Fibroblast of the aortic adventitia (primary cell): ENCODE measurements at regions not wholly inside any gene's neighbourhood (a gene's known extent, or its start where the extent isn't known, plus 50 kb on each side); places are given as distances from the start of the nearest gene placed in this dataset.

Experiments
- DNase-seq: peaks from one replicate; pipeline ENCODE4 v3.0.0-alpha.2; 2010; ENCODE audit warnings: low read depth
- H3K4me3 ChIP-seq: 2 replicates; pipeline ENCODE4 v1.5.1; 2011; ENCODE audit warnings: low read depth, mild to moderate bottlenecking, control low read depth, low read length, moderate library complexity
- CTCF ChIP-seq: IDR thresholded peaks from 2 replicates; pipeline ENCODE4 v1.5.1; 2011; ENCODE audit warnings: mild to moderate bottlenecking, low read length, control low read depth, inconsistent platforms; ENCODE audit not compliant: insufficient read depth

GRCh38 chr15:53453253-53454105, 306.0 kb downstream of the WDR72 start:
- TF ChIP-seq CTCF: no peak
- DNase-seq: no peak
- no peak overlapping the region for H3K4me3 ChIP-seq

GRCh38 chr15:53448232-53449015, 311.0 kb downstream of the WDR72 start:
- no peak for DNase-seq
- H3K4me3 ChIP-seq: no peak overlapping the region
- TF ChIP-seq CTCF: no peak

GRCh38 chr15:53447742-53448141, 311.7 kb downstream of the WDR72 start:
- no peak for DNase-seq
- TF ChIP-seq CTCF: no peak
- H3K4me3 ChIP-seq: no peak overlapping the region

GRCh38 chr15:53447053-53447574, 312.3 kb downstream of the WDR72 start:
- H3K4me3 ChIP-seq: no peak overlapping the region
- no peak for DNase-seq
- no peak for TF ChIP-seq CTCF

GRCh38 chr15:53446376-53446775, 313.1 kb downstream of the WDR72 start:
- no peak for TF ChIP-seq CTCF
- no peak overlapping the region for H3K4me3 ChIP-seq
- no peak for DNase-seq

GRCh38 chr15:53445531-53445930, 313.9 kb downstream of the WDR72 start:
- H3K4me3 ChIP-seq: no peak overlapping the region
- no peak for DNase-seq
- TF ChIP-seq CTCF: no peak
